ENCODE measurements at regions not wholly inside any gene's neighbourhood (a gene's known extent, or its start where the extent isn't known, plus 50 kb on each side); places are given as distances from the start of the nearest gene placed in this dataset.

- TF ChIP-seq CTCF (IDR thresholded peaks at IDR 0.05), result no peak
- no peak overlapping the region for H3K27ac ChIP-seq
- H3K4me1 ChIP-seq, result no peaks in the 10 kb centered on the region
- H3K4me3 ChIP-seq, result no peak overlapping the region
- H3K27me3 ChIP-seq (ENCODE audit: low read depth), result no peaks in the 10 kb centered on the region
- ATAC-seq, result no peak
- H3K9me3 ChIP-seq, result no peaks in the 10 kb centered on the region
- intact Hi-C loops (cut with DNase I), result no loop called here
- no peak for DNase-seq
- H3K36me3 ChIP-seq, result no peaks in the 10 kb centered on the region
Measured at GRCh38 chr6:9086331-9086730, 651.0 kb upstream of the SLC35B3 start.

- no peak for DNase-seq
- TF ChIP-seq CTCF (IDR thresholded peaks at IDR 0.05), result no peak
- intact Hi-C loops (cut with DNase I), result no loop called here
Measured at GRCh38 chr6:9085709-9086070, 650.3 kb upstream of the SLC35B3 start.

DNA sequence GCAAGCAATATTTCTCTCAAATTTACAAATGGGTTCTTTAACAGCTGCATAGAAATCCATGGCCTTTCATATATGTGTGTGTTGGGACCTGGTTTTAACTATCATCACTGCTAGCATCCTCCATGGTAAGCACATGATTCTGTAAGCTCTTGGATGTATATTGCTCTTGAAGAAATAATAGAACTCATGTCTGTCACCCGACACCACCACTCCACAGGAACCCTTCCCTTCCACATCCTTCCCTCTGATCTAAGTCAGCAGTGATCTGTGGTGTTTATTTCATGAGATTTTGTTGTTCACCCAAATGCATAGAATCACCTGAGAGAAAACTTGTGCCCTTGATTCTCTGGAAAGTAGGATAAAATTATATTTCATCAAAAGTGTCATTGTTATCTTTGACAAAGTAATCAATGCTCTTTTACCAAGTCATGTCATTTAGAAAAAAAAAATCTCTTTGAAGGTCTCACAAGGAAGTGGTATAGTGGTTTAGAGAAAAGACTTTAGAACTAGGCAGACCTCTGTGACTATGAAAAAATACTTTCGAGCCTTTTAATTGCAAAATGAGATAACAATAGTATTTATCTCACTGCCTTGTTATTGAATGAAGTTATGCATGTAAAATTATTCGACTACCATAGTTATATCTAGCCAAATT is 649.8 kb upstream of the SLC35B3 start:
- intact Hi-C loops (cut with DNase I), result no loop called here
- H3K4me3 ChIP-seq, result no peak overlapping the region
- H3K36me3 ChIP-seq, result no peaks in the 10 kb centered on the region
- ATAC-seq (no peak), DNase-seq (no peak)
- H3K4me1 ChIP-seq, result no peaks in the 10 kb centered on the region
- H3K9me3 ChIP-seq, result no peaks in the 10 kb centered on the region
- no peak for TF ChIP-seq CTCF (IDR thresholded peaks at IDR 0.05)
- H3K27ac ChIP-seq, result no peak overlapping the region
- no peaks in the 10 kb centered on the region for H3K27me3 ChIP-seq (ENCODE audit: low read depth)

More at GRCh38 chr6:9085709-9086070, 650.3 kb upstream of the SLC35B3 start:
- no peak overlapping the region for H3K4me3 ChIP-seq
- ATAC-seq, result no peak
- no peaks in the 10 kb centered on the region for H3K36me3 ChIP-seq
- H3K9me3 ChIP-seq, result no peaks in the 10 kb centered on the region
- no peaks in the 10 kb centered on the region for H3K4me1 ChIP-seq
- no peaks in the 10 kb centered on the region for H3K27me3 ChIP-seq (ENCODE audit: low read depth)
- no peak overlapping the region for H3K27ac ChIP-seq

- Histone ChIP-seq H3K27me3 (ENCODE audit: low read depth) (no peaks in the 10 kb centered on the region), H3K9me3 (no peaks in the 10 kb centered on the region), H3K4me1 (no peaks in the 10 kb centered on the region), H3K36me3 (no peaks in the 10 kb centered on the region), H3K27ac (no peak overlapping the region), H3K4me3 (no peak overlapping the region)
- DNase-seq (no peak), ATAC-seq (no peak)
- intact Hi-C loops (cut with DNase I), result no loop called here
- TF ChIP-seq CTCF (IDR thresholded peaks at IDR 0.05), result no peak
Measured at GRCh38 chr6:9083108-9083507, 647.8 kb upstream of the SLC35B3 start.

DNA sequence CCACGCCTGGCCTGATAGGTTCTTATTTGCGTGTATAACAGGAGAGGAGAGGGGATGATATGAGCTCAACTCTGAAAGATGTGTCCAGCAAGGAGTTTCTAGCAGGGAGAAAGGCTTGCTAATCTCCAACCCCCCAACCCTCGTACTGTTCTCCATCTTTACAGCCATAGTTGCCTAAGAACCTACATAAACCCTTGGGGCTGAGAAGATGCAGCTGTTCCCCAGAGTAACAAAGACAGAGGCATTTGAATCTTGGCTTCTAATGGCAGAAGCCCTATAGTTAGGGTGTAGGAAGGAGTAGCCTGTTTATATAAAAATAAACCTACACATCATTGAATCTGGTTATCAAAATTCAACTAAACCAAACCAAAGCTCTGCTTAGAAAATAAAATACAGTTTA is 631.4 kb upstream of the SLC35B3 start:
- Histone ChIP-seq H3K4me1 (no peaks in the 10 kb centered on the region), H3K9me3 (no peaks in the 10 kb centered on the region), H3K4me3 (no peak overlapping the region), H3K27ac (no peak overlapping the region), H3K36me3 (no peaks in the 10 kb centered on the region), H3K27me3 (ENCODE audit: low read depth) (no peaks in the 10 kb centered on the region)
- intact Hi-C loops (cut with DNase I), result no loop called here
- ATAC-seq (no peak), DNase-seq (no peak)
- TF ChIP-seq CTCF (IDR thresholded peaks at IDR 0.05), result no peak

All from lower lobe of right lung (tissue), 2 donors.